ENCODE measurements at regions not wholly inside any gene's neighbourhood (a gene's known extent, or its start where the extent isn't known, plus 50 kb on each side); places are given as distances from the start of the nearest gene placed in this dataset.

DNA sequence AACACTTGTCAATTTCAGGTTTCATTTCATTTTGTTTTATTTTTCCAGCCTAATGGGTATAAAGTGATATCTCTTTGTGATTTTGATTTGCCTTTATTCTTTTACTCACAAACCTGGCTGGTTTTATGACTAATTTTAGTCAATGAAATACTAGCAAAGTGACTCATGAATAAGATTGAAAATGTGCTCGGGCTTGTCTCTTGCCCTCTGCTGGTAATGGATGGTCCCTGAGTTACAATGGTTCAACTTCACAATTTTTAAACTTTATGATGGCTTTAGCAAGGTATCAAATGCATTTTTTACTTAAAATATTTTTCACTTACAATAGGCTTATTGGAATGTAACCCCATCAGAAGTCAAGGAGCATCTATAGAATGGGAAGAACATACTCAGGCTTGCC lies 431.4 kb upstream of the CCNG1 start:
- TF ChIP-seq CTCF (IDR thresholded peaks at IDR 0.05; ENCODE audit: low read depth, low read length) (no peak), POLR2A (IDR thresholded peaks at IDR 0.05; ENCODE audit: extremely low read depth, insufficient read length) (no peak)
- TF ChIP-seq, protein P1, sequence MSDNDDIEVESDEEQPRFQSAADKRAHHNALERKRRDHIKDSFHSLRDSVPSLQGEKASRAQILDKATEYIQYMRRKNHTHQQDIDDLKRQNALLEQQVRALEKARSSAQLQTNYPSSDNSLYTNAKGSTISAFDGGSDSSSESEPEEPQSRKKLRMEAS (IDR thresholded peaks at IDR 0.05; ENCODE audit: low read depth, low read length) = no peak

Data from NB4 (cell line).